AG04450 (cell line): ENCODE measurements at regions not wholly inside any gene's neighbourhood (a gene's known extent, or its start where the extent isn't known, plus 50 kb on each side); places are given as distances from the start of the nearest gene placed in this dataset.
"Not testable (repeated sequence)": the region's sequence is repeated elsewhere in the genome, so short reads cannot be mapped to it uniquely, and the experiment has no call there.

Source experiments
- CTCF ChIA-PET: fragments of 300-600, 350-600 bp; formaldehyde crosslinking; extraction: SDS; loops from one replicate; lab custom pipeline; 2022; ENCODE audit warnings: antibody characterized with exemption, inconsistent platforms; lab: Charles Lee
- POLR2A ChIA-PET: fragments of 350-600 bp; formaldehyde crosslinking; extraction: SDS; loops from one replicate; lab custom pipeline; 2021; ENCODE audit warnings: antibody characterized with exemption, inconsistent platforms; lab: Yijun Ruan, JAX
- DNase-seq: peaks from one replicate; pipeline ENCODE4 v3.0.0-alpha.2; 2011; ENCODE audit warnings: low read depth, low spot score
- H3K27ac ChIP-seq: one replicate; pipeline ENCODE4 v1.5.1; 2012; ENCODE audit warnings: low read depth, low read length, control low read depth
- H3K27me3 ChIP-seq: one replicate; pipeline ENCODE4 v1.6.0; 2012; ENCODE audit warnings: low read length; ENCODE audit not compliant: control insufficient read depth, insufficient read depth
- H3K4me3 ChIP-seq: 2 replicates; pipeline ENCODE4 v1.5.1; 2011; ENCODE audit warnings: mild to moderate bottlenecking, low read depth, low read length, control low read depth
- H3K9me3 ChIP-seq: 2 replicates; pipeline ENCODE4 v1.5.1; 2012; ENCODE audit warnings: low read length; ENCODE audit not compliant: control insufficient read depth, insufficient read depth
- CTCF ChIP-seq: IDR thresholded peaks from 2 replicates; pipeline ENCODE4 v1.5.1; 2011; ENCODE audit warnings: low read depth, low read length, control low read depth, inconsistent platforms

GRCh38 chr5:155147222-155147621 is 133.7 kb downstream of the KIF4B start:
- H3K27ac ChIP-seq: no peak overlapping the region
- ChIA-PET POLR2A (no interaction called here), CTCF (interaction anchor here (0.6 to 4.0 kb wide), 16 partner anchors 9 to 1985 kb away, joined by 3 to 71 read pairs (median 4); no protein-coding TSS in a partner anchor)
- TF ChIP-seq CTCF: 0 out of 2 replicates have a peak, but pooled peaks have one; percentile 17
- no peaks in the 10 kb centered on the region for H3K27me3 ChIP-seq
- H3K9me3 ChIP-seq: no peaks in the 10 kb centered on the region; the same call in 1 of the 2 replicates
- H3K4me3 ChIP-seq: no peak overlapping the region
- DNase-seq: no peak

- CTCF ChIA-PET: interaction anchor here (1.3 to 4.0 kb wide), 3 partner anchors 11 to 181 kb away, joined by 4 to 71 read pairs (median 42); no protein-coding TSS in a partner anchor
- Histone ChIP-seq H3K27me3 (no peaks in the 10 kb centered on the region), H3K4me3 (no peak overlapping the region), H3K9me3 (no peaks in the 10 kb centered on the region; the same call in 1 of the 2 replicates), H3K27ac (no peak overlapping the region)
- no peak for TF ChIP-seq CTCF
- no peak for DNase-seq
- POLR2A ChIA-PET: no interaction called here
Observed at GRCh38 chr5:155148694-155149093, 135.1 kb downstream of the KIF4B start.

GRCh38 chr5:155150012-155150411 is 136.5 kb downstream of the KIF4B start:
- TF ChIP-seq CTCF: no peak
- ChIA-PET CTCF (interaction anchor here (1.1 kb wide), 1 partner anchor 11 kb away, joined by 3 read pairs; no protein-coding TSS in a partner anchor), POLR2A (no interaction called here)
- H3K4me3 ChIP-seq: no peak overlapping the region
- no peak overlapping the region for H3K27ac ChIP-seq
- DNase-seq: no peak
- no peaks in the 10 kb centered on the region for H3K27me3 ChIP-seq
- no peaks in the 10 kb centered on the region; the same call in 1 of the 2 replicates for H3K9me3 ChIP-seq

- no peak for TF ChIP-seq CTCF
- POLR2A ChIA-PET: no interaction called here
- Histone ChIP-seq H3K4me3 (no peak overlapping the region), H3K27me3 (no peaks in the 10 kb centered on the region), H3K9me3 (no peaks in the 10 kb centered on the region; the same call in 1 of the 2 replicates), H3K27ac (no peak overlapping the region)
- CTCF ChIA-PET: interaction anchor here (2.1 to 2.2 kb wide), 2 partner anchors 16 kb away, joined by 10 to 12 read pairs; no protein-coding TSS in a partner anchor
- DNase-seq: no peak
Observed at GRCh38 chr5:155154973-155155372, 141.4 kb downstream of the KIF4B start.

GRCh38 chr5:155163084-155163483 is 149.5 kb downstream of the KIF4B start:
- POLR2A ChIA-PET, CTCF ChIA-PET: not testable (repeated sequence)

More at GRCh38 chr5:155163084-155163483, 149.5 kb downstream of the KIF4B start:
- not testable (repeated sequence) for H3K27ac ChIP-seq, DNase-seq, H3K27me3 ChIP-seq, H3K4me3 ChIP-seq
- peaks cover 13% of the 10 kb centered on the region for H3K9me3 ChIP-seq
